GM19438 (cell line): ENCODE measurements at regions not wholly inside any gene's neighbourhood (a gene's known extent, or its start where the extent isn't known, plus 50 kb on each side); places are given as distances from the start of the nearest gene placed in this dataset.

ENCODE experiments used
- ATAC-seq: cut with Tn5 transposase; IDR thresholded peaks from one replicate; pipeline ENCODE4 v1.9.1; 2021; ENCODE audit warnings: low read depth; ENCODE audit not compliant: unreplicated experiment

- no peak for ATAC-seq
These were observed 62.7 kb upstream of the C14orf180 start for GRCh38 chr14:104516906-104517305.

- ATAC-seq = no peak
These were observed 62.1 kb upstream of the C14orf180 start for GRCh38 chr14:104517426-104517825.

GRCh38 chr14:104517867-104518266 is 61.7 kb upstream of the C14orf180 start:
- ATAC-seq = no peak

GRCh38 chr14:104518659-104519350 is 60.8 kb upstream of the C14orf180 start:
- ATAC-seq = no peak

GRCh38 chr14:104519721-104520120 is 59.8 kb upstream of the C14orf180 start:
- ATAC-seq = no peak

GRCh38 chr14:104520620-104521410 is 58.7 kb upstream of the C14orf180 start:
- no peak for ATAC-seq

GRCh38 chr14:104521816-104522745 is 57.5 kb upstream of the C14orf180 start:
- no peak for ATAC-seq

GRCh38 chr14:104522926-104523545 is 56.5 kb upstream of the C14orf180 start:
- no peak for ATAC-seq

GRCh38 chr14:104523546-104523935 is 56.0 kb upstream of the C14orf180 start:
- no peak for ATAC-seq

GRCh38 chr14:104524726-104525125 is 54.8 kb upstream of the C14orf180 start:
- no peak for ATAC-seq

- ATAC-seq = no peak
These were observed 52.6 kb upstream of the C14orf180 start for GRCh38 chr14:104526723-104527645.

GRCh38 chr14:104527857-104528459 is 51.6 kb upstream of the C14orf180 start:
- ATAC-seq = no peak

GRCh38 chr14:104528496-104528895 is 51.1 kb upstream of the C14orf180 start:
- no peak for ATAC-seq
